B cell (primary cell): ENCODE measurements at regions not wholly inside any gene's neighbourhood (a gene's known extent, or its start where the extent isn't known, plus 50 kb on each side); places are given as distances from the start of the nearest gene placed in this dataset.

Experiments used
- EZH2 ChIP-seq: IDR thresholded peaks from 2 replicates; pipeline ENCODE4 v1.6.1; 2012; ENCODE audit warnings: borderline replicate concordance, low read depth, mild to moderate bottlenecking, moderate library complexity, low read length; ENCODE audit not compliant: insufficient read depth, poor library complexity, severe bottlenecking
- TF ChIP-seq, protein P1 (sequence below): fragments of 200-600 bp; IDR thresholded peaks from one replicate; pipeline ENCODE4 v1.8.0; 2022; ENCODE audit warnings: antibody characterized with exemption, mild to moderate bottlenecking

DNA sequence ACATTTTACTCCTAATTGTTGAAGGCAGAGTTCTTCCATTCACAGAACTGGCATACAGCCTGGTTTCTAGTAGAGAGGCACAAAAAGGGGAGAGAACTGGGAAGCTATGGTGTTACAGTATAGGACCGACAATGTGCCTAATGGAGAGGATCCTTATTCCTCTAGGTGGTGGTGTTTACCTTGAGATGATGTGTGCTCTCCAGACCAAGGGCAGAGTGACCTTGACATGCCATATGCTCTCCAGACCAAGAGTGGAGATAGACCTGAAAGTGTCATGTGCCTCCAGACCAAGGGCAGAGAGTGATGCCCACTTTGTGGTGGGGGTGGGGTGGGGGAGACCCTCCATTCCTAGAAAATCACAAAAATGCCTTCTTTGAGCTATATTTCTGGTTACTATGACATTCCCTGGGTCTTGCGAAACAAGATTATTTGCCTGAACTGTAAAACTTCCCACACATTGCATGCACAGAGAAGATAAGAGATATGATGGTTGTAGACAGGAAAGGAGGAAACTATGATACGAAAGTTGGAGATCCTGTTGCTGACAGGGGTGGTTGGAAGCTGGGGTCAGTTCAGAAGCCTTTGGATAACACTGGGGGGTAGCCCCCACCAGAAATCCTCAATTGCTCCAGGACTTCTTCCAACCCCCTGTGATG lies 119.7 kb downstream of the TEX13C start:
- TF ChIP-seq, protein P1, sequence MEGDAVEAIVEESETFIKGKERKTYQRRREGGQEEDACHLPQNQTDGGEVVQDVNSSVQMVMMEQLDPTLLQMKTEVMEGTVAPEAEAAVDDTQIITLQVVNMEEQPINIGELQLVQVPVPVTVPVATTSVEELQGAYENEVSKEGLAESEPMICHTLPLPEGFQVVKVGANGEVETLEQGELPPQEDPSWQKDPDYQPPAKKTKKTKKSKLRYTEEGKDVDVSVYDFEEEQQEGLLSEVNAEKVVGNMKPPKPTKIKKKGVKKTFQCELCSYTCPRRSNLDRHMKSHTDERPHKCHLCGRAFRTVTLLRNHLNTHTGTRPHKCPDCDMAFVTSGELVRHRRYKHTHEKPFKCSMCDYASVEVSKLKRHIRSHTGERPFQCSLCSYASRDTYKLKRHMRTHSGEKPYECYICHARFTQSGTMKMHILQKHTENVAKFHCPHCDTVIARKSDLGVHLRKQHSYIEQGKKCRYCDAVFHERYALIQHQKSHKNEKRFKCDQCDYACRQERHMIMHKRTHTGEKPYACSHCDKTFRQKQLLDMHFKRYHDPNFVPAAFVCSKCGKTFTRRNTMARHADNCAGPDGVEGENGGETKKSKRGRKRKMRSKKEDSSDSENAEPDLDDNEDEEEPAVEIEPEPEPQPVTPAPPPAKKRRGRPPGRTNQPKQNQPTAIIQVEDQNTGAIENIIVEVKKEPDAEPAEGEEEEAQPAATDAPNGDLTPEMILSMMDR, result no peak
- no peak for TF ChIP-seq EZH2
